Cardiac fibroblast (primary cell): ENCODE measurements at regions not wholly inside any gene's neighbourhood (a gene's known extent, or its start where the extent isn't known, plus 50 kb on each side); places are given as distances from the start of the nearest gene placed in this dataset.

ENCODE experiments used
- DNase-seq, 2 donors: peaks; one replicate each; pipeline versions ENCODE4 v3.0.0 to v3.0.0-alpha.2; 2010; ENCODE audit warnings: low read depth in 2 of 2
- H3K4me3 ChIP-seq, 2 donors: replicated peaks in 1 of 2; 1 replicate in 1 of 2; 2 replicates in 1 of 2; pipeline ENCODE4 v1.5.1; 2011; ENCODE audit warnings: low read depth in 2 of 2, low read length in 2 of 2, mild to moderate bottlenecking in 2 of 2, moderate library complexity in 1 of 2
- CTCF ChIP-seq: IDR thresholded peaks from one replicate; pipeline ENCODE4 v1.5.1; 2011; ENCODE audit warnings: low read depth, mild to moderate bottlenecking, low read length, inconsistent platforms

GRCh38 chr12:83477696-83478095, 791.0 kb downstream of the TMTC2 start:
- DNase-seq: no peak
- no peak overlapping the region for H3K4me3 ChIP-seq
- TF ChIP-seq CTCF: no peak

DNA sequence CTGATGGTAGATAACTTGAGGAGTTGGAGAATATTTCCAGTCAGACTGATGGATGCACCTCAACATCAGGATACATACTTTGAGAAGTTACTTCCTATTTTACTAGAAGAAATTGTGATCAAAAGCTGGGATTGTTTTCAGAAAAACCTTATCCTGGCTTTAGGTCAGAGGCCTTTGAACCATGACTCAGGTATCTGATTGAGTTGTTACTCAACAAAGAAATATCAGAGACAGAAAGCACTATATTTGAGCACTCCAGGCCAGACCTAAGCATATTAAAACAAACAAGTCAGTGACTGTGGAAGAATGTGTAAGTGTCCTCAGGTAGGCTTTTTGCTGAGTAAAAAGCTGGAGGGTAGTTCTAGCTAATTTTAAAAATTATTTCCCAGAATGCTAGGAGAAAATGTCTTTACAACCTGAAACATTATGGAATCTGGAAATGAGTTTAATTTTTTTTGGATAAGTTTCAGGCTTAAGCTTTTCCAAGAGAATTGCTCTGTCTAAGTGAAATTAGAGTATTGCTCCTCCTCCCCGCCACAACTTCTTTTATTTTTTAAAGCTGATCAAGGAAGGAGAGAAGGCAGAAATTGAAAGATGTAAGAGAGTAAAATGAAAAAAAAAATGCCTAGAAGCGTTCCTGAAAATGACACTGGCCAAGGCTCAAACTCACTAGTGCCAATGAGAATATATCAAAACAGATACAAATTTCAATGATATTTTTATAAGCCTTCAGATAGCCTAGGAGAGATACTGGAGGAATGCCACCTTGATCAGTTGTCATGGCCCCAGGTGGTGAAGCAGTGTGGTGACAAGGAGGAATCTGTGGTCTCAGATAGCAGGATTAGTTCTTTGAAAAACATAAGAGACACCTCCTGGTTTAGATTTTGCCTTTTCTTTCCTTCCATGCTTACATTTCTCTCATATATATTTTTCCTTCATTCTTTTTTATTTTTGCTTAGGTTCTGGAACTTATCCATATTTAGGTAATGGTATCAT, 790.3 kb downstream of the TMTC2 start:
- no peak for DNase-seq
- no peak for TF ChIP-seq CTCF
- H3K4me3 ChIP-seq: no peak overlapping the region

DNA sequence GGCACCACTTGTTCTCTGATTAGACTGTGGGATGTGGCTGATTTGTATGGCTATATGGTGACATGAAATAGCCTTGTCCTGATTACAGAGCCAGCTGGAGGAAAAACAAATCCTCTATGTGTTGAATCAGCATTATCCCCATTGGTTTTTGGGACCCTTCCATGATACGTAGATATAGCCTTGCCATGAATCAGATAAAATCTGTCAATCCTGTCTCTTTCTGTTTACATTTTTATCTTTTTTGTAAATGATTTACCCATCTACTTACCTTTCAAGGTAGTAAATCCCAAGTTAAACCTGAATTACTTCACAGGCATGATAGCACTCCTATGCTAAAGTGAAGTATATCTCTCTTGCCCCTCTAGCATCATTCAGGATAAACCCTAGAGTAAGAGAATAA, 789.3 kb downstream of the TMTC2 start:
- no peak for DNase-seq
- no peak for TF ChIP-seq CTCF
- no peak overlapping the region for H3K4me3 ChIP-seq

GRCh38 chr12:83474369-83474768, 787.7 kb downstream of the TMTC2 start:
- DNase-seq: no peak
- H3K4me3 ChIP-seq: no peak overlapping the region
- no peak for TF ChIP-seq CTCF

GRCh38 chr12:83473408-83474095, 786.8 kb downstream of the TMTC2 start:
- no peak overlapping the region for H3K4me3 ChIP-seq
- no peak for TF ChIP-seq CTCF
- no peak for DNase-seq

GRCh38 chr12:83472772-83473171, 786.1 kb downstream of the TMTC2 start:
- TF ChIP-seq CTCF: no peak
- no peak for DNase-seq
- no peak overlapping the region for H3K4me3 ChIP-seq
